Left kidney (tissue), 1 donor: ENCODE measurements at regions not wholly inside any gene's neighbourhood (a gene's known extent, or its start where the extent isn't known, plus 50 kb on each side); places are given as distances from the start of the nearest gene placed in this dataset.

Experiments used
- DNase-seq: peaks from one replicate; pipeline ENCODE4 v3.0.0-alpha.2; 2013

DNA sequence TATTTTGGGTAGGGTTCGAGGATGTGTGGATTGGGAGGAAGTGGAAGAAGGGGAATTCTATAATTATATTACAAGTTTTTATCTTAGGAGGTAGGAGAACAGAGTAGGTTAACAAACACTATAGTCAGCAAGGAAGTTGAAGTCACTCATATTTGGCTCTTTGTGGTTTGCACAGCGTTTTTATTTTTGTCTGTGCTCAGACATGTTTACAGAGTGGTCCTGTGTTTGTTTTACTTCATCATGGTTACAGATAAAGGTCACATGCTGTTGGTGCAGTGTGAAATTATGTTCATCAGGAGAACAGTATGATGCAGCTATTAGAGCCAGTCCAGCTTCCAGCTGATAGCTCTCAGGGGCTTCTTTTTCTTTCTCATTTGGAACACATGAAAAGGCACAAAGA lies 299.9 kb upstream of the SFRP2 start:
- DNase-seq: no peak

DNA sequence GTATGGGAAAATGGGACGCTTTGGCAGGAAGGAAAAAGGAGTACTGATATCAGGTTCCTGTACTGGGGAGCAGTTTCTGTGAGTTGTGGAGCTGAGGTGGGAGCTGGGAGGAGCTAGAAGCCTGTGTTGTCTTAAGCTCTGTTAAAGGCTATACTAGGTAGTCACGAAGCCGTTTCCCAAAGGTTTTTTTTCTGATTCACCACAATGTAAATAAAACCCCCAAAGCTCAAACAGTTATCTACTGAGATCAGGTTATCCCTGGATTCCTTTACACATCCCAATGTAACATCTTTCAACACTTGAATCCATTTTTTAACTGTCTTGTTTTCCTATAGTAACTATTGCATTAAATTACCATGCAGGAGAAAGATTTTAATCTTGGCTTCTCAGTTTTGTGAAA lies 297.4 kb upstream of the SFRP2 start:
- no peak for DNase-seq

DNA sequence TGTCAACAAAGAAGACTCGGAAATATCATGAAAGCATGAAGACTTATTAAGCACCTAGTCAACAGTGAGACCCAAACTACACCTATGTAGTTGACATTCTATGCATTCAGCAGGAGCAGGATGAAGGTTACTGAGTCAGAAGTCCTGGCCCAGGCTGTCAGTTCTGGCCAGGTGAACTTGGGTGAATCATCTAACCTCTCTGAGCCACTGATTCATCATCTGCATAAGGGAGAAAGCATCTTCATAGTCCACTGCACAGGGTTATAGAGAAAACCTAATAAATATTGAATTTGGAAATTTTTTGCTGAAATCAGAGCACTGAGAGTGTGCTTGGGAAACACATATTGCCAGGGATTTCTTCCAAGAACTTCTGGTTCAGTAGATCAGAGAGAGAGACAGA lies 296.0 kb upstream of the SFRP2 start:
- no peak for DNase-seq

DNA sequence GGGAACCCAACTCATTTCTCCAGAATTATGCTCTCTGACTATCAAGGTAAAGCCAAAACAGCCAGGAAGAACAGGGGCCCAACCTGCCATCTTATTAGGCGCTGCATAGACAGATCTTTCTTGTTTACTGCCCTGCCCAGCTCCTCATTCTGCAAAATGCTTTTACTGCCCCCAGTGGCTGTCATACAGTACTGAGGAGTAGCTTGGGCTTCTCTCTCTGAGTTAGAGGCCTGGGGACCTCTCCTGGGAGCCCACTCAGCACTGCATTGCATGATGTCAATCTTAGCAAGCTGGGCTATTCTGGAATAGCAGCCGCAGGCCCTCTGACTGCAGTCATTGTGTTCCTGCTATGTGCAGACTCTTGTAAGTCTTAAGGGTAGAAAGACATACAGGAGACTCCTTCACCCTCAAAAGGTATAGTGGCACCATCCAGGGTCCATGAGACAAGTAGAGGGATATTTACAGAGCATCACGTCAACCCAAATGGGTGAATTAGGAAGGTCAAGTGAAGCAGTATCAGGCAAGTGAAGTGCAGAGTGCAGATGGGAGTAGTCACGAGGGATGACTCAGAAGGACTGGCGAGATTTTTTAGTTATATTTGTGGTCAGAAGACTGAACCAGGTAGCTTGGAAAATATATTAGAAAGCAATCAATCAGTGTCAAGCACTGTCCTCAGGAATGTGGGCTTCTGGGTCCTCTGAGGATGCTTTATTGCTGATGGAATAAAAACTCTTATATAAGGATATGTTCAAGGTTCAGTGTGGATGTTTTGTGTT lies 294.1 kb upstream of the SFRP2 start:
- no peak for DNase-seq

DNA sequence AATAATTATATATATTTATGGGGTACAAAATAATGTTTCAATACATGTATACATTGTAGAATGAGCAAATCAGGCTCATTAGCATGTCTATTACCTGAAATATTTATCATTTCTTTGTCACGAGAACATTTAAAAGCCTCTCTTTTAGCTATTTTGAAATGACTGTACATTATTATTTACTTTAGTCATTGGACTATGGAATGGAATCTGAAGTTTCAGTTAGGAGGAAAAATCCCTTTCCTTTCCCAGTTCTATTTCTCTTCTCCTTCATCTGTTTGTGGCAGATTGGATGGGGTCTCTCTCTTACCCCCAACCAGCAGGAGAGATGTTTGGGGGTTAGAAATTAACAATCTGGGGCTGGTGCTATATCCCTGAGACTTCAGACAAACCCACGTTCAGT lies 292.5 kb upstream of the SFRP2 start:
- DNase-seq: no peak

DNA sequence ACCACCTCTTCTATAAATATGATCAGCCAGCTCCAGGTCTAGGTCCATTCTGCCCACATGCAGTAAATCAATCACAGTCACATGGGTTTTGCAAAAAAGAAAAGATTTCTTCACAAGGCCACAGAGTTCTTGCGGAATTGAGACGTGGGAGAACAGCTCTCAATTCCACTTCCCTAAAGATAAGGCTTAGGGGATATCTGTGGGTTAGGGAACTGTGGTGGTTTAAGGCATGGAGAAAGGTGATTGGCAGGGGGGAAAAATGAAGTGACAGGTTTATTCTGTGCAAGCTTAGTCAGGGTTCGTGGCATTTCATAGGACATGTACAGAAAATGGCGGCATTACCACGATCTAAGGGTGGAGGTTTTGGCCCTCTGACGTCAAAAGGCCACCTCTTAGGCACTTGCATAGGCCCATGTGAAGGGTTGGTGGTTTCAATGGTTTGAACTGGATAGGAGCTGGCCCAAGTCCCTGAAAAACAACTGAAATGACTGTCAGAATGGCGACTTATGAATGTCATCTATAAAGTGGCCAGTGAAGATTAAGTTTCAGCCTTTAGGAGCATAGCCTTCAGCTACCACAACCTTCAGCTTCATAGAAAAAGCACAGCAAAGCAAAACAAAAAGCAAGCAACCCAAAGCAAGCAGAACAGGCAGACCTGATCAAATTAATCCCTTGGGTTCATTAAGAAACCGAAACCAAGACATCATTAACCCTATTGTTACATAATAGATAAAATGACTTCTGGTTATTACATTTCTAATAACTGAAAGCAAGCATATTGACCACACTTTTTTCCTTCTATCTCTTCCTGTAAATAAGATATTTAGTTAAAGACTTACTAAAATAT lies 289.8 kb upstream of the SFRP2 start:
- no peak for DNase-seq

DNA sequence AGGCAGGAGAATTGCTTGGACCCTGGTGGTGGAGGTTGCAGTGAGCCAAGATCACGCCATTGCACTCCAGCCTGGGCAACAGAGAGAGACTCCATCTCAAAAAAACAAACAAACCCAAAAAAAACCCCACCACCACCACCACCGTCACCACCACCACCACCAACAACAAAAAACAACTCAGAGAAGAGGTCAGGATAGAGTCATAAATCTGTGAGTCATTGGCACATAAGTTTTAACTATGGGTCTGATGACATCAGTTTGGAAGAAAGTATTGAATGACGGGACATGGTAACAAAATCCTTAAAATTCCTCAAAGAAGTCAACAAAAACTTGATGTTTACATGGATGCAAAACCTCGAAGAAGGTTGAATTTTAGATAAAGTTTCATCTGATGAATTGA lies 288.0 kb upstream of the SFRP2 start:
- DNase-seq: no peak

DNA sequence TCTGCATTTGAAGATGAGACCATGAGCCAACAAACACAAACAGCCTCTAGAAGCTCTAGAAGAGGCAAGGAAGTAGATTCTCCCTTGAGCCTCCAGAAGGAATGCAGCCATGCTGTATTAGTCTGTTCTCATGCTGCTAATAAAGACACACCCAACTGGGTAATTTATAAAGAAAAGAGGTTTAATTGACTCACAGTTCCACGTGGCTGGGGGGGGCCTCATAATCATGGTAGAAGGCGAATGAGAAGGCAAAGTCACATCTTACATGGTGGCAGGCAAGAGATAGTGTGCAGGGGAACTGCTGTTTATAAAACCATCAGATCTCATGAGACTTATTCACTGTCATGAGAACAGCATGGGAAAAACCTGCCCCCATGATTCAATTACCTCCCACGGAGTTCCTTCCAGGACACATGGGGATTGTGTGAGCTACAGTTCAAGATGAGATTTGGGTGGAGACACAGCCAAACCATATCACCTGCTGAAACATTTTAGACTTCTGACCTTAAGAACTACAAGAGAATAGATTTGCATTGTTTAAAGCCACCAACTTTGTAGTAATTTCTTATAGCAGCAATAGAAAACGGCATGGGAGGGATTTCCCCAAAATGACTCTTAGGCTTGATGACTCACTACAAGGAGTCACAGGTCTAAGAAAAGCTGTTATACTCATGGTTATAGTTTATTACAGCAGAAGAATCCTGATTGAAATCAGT lies 284.4 kb upstream of the SFRP2 start:
- DNase-seq: no peak

DNA sequence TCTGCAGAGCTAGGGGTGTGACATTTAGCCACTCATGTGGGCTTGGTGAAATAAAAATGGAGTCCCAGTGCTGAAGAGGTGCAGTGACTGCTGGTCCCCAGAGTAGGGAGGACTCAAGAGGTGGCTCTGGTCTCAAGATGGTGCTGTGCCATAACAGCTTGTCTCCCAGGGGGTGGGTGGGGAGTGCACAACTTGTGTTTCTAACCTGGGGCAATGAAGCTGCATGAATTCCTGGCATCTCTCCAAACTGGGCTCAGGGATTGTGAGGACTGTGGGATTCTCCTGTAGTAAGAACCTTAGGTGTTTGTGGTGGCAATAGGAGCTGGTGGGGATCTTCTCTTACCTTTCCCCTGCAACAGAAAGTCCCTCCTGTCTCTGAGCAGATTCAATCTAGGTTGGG lies 278.9 kb upstream of the SFRP2 start:
- no peak for DNase-seq

DNA sequence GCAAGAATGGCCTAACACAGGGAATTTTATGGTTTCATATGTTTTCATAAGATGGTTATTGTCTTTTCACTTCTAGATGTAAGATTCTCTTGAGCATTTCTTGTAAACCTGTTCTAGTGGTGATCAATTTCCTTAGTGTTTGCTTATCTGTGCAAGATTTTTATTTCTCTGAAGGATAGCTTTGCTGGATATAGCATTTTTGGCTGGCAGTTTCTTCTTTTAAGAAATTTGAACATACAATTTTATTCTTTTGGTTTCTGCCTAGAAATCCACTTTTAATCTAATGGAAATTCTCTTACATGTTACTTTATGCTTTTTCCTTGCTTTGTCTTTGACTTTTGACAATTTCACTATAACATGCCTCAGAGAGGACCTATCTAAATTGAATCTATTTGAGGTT lies 276.5 kb upstream of the SFRP2 start:
- no peak for DNase-seq

DNA sequence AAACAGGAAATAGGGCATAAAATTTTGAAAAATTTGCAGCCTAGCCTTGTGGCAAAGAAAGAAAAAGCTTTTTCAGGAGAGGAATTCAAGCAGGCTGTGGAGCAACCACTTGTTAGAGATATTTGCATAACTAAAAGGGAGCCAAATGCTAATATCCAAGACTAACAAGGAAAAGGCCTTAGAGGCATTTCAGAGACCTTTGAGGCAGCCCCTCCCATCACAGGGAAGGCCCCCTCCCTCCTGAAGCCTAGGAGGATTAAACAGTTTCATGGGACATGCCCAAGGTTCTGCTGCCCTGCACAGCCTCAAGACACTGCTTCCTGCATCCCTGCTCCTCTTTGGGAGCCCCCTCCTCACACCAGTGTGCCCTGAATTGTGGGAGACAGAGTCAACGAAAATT lies 275.4 kb upstream of the SFRP2 start:
- DNase-seq: no peak

DNA sequence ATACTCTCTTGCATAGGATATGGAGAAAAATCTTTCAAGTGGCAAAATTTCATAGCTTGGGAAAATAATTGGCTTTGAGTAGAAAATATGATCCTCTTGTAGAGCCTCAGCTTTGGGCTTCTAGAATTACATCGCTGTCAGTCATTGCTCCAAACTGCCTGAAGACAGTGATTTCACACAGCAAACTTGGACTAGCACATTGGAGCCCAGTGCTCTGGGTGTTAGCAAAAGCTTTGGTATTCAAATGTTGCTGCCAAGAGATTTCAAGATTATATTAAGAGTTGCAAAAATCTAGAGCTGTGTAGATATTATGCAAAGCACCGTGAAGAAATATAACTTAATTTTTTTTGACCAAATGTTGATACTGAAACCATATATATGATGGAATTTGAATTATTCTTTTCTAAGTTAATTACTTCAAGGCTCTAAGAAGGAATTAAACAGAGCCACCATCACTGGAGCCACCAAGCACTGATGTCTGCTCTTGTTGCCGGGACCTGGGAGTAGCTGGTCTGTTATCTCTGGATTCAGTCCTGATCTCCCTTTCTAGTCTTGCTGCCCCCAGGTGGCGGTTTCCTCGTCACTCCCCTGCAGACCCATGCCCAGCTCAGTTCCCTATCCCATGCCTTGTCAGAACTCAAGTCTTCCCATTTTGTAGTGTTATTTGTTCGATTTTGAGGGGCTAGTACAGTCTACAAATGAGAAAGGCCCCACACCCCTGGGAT lies 260.7 kb upstream of the SFRP2 start:
- DNase-seq: no peak

DNA sequence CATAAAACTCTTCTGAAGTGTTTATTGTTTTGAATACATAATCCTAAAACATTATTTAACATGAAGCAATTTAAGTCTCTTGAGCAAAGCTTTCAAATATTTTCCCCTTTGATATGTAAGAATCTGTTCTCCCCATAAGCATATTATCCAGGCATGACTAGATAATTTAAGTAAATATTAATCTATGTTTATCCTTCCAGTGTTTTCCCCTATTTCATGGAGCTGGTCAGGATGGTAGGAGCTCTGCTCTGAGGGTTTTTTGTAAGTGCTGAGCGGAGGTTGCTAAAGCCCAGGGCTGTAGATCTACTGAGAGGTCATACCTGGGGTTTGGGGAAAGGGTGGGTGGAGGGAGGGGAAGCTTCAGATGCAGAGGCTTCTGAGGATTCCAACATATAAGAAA lies 258.9 kb upstream of the SFRP2 start:
- DNase-seq: no peak

DNA sequence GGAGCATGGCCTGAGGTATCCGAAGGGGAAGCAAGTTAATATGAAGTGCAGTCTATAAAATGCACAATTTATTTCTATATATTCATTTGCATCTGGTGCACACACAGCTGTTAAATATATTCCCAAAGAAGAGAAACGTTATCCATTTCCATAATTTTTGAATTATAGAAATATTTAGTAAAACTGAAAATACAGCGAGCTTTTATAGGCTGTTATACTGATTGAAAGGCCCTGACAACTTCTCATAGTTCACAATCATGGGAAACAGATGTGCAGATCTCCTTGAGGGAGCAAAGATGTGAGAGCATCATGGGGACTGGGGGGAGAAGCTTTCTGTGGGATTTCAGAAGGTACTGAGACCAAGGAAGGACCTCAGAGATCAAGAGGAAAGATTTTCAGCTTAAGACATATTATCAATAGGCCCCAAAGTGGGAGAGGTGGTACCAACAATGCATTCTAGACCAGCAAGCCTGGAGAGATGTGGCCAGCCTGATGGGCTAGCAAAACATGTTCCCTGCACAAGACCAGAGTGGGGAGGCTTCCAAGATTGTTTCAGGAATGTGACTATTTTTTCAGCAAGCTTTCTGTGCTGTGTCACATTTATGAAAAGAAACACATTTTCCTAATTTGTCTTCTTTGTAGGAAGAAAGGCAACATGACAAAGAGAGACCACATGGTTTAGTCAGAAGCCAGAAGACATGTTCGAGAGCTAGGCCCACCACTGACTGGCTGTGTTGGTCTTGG lies 256.0 kb upstream of the SFRP2 start:
- DNase-seq: no peak

DNA sequence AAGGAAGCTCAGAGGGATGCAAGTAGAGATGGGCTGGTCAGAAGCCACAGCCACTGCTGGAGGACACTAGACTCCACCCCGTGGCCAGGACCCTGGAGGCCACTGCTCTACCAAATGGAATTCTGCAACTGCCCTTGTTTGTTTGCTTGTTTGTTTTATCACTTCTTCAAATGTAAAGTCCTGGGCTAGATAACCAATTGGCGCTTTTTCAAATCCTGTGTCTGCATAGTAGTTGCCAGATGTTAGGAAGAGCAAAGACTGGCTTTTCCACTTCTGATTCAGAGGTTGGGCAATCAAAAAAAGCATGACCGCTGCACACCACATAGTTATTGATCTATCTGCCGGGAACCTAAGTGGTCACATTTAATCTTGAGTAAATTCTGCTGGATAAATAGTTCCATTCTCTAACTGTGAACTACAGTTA lies 255.2 kb upstream of the SFRP2 start:
- no peak for DNase-seq

DNA sequence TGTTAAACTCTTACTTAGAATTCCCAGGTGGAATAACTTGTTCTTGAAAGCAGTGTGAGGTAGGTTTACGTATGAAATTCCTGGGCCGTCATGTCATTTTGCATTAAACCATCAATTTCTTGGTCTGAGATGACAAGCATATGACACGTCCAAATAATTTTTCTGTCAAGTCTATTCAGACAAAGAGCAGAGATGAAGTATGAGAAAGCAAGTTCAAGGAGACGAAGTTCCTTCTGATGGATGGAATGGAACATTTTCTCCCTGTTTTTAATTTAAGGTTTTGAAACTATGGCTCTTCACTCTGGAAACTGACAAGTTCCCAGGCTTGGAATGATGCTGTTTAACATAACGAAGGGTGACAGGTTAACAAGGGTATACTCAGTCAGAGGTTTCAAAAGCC lies 252.8 kb upstream of the SFRP2 start:
- no peak for DNase-seq

DNA sequence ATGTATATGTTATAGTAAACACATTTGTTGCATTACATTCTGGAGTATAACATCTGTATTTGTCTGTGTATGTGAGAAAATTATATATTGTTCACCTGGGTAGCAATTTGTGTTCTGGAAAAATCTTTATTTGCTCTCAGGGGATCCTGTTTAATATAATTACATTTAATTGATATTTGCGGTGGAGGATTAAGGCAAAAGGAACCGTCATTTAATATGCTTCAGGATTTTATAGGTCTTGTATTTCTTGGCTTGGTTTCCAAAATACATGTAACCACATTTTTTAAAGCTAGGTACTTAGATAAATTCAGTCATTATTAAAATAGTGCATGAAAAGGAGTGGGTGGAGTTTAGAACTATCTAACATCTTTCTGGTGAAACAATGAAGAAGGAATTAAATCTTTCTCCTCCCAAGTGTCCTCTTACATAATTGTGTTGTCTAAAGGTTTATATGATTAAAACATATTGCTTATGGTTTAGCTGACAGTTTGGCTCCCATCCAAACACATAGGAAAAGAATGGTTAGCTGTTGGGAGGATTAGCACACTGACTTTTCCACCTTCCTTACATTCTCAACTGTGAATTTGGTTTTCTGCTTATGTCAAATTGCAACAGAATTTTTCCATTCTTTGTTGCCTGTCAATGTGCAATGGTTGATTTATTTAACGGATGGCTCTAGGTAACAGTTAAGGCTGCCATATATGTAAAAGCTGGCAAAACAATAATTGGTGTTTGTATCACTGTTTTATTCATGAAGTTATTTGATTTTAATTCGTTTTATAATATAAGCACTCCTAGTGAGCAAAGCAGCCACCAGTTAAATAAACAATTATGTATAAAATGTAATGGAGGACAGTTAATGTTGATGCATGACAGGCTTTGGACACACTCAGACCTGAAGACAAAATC lies 250.8 kb upstream of the SFRP2 start:
- no peak for DNase-seq

DNA sequence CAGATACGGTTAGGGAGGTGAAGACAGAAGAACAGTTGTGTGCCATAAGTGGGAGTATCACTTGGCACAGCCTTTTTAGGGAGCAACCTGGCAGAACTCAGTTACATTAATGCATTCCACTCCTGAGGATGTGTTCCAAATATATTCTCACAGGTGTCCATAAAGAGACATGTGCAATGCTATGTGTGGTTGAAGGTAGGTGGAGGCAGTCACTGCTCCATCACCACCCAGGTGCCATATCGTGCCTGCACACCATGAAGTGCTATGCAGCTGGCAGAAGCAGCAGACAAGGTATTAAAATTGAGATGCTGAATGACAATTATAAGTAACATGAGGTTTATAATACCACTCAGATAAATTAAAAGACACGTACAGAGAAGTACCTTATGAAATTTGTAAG lies 248.0 kb upstream of the SFRP2 start:
- no peak for DNase-seq

DNA sequence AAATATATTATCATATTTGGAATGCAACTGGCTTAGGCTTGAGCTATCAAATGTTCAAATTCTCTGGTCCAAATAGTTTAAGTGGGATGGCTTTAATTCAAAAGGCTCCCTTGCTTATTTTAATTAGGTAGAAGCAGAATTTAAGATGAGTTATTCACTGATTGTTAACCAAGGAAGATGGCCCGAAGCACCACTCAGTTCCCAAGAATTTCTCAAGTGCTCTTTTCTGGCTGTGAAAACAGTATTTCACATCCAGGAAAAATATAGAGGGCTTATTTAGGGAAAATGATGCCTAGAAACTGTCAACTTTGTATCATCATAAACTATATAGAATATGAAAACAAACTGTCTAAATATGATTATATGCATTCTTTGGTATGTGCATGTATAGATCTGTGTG lies 246.5 kb upstream of the SFRP2 start:
- no peak for DNase-seq

DNA sequence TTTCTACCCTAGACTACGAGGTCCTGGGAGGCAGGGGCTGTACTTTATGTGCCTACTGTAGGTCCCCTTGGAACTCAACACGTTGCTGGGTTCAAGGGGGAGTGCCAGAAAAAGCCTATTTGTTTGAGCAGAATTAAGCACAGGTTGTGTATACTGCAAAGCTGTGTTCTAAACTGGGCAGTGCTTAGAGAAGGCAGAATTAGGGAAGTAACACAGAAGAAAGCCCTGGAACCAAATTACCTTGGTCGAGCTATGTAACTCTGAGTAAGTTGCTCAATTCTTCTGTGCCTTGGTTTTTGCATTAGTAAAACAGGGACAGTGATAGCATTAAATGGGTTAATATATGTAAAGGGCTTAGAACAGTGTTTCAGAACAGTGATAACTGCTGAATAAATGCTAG lies 245.0 kb upstream of the SFRP2 start:
- DNase-seq: no peak

DNA sequence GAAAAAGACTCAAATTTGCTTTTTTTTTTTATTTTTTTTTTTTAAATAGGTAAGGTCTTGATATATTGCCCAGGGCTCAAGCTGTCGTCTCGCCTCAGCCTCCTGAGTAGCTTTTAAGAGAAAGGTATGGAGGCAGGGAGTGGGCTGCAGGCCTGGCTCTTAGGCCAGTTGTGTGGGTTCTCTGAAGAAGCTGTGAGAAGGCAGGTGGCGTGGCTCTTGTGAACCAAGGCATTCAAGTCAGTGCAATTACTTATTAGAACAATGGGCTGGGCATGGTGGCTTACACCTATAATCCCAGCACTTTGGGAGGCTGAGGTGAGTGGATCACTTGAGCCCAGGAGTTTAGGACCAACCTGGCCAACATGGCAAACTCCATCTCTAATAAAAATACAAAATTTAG lies 244.0 kb upstream of the SFRP2 start:
- DNase-seq: no peak
